ENCODE measurements at regions not wholly inside any gene's neighbourhood (a gene's known extent, or its start where the extent isn't known, plus 50 kb on each side); places are given as distances from the start of the nearest gene placed in this dataset.

DNA sequence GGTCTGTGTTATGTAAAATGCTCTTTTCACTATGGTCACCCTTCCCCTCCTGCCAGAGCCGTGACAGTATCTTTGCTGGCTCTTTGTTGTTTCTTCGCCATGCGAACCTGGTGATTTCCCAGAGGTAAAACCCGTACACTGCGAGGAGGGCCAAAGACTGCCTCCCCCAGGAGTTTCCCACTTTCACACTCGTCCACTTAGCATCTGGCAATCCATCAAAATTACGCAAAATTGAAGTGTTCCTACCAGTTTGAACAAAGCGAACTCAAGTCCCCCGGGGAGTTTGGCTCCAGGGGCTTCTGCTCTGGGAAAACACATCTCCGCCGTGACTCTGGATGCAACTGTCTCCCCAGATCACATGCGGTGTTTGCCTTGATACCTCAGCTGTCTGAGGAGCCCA, 239.9 kb downstream of the FAM43A start:
- Histone ChIP-seq H3K79me2 (ENCODE audit: insufficient read depth) (no peaks in the 10 kb centered on the region), H3K4me3 (ENCODE audit: low read depth in 2 of 2, low read length in 1 of 2) (no peak overlapping the region), H3K9me2 (no peaks in the 10 kb centered on the region), H3K4me2 (no peak overlapping the region), H3K4me1 (ENCODE audit: control insufficient read depth in 1 of 2, insufficient read depth in 2 of 2, low read depth in 1 of 2, low read length in 1 of 2) (peaks cover 4 to 15% of the 10 kb centered on the region in 2 experiments; a peak in 2 of 4 replicates), H3K9ac (no peak overlapping the region), H3K27ac (ENCODE audit: low read depth in 2 of 2, low read length in 1 of 2) (no peak overlapping the region), H3K9me3 (no peaks in the 10 kb centered on the region), H3K27me3 (ENCODE audit: insufficient read depth) (no peaks in the 10 kb centered on the region), H2AFZ (ENCODE audit: low read depth) (no peak overlapping the region), H3F3A (replicated peaks; ENCODE audit: insufficient read depth) (no peaks in the 10 kb centered on the region), H3K36me3 (replicated peaks in 1 of 2; ENCODE audit: control insufficient read depth in 1 of 2, insufficient read depth in 2 of 2, low read length in 1 of 2) (no peaks in the 10 kb centered on the region), H4K20me1 (ENCODE audit: insufficient read depth) (no peaks in the 10 kb centered on the region)
- ChIA-PET CTCF (no interaction called here), POLR2A (no interaction called here)
- 90% methylated on average over 12 of the region's 12 CpGs for WGBS (ENCODE audit: low lambda C conversion rate)
- TF ChIP-seq, protein P1, sequence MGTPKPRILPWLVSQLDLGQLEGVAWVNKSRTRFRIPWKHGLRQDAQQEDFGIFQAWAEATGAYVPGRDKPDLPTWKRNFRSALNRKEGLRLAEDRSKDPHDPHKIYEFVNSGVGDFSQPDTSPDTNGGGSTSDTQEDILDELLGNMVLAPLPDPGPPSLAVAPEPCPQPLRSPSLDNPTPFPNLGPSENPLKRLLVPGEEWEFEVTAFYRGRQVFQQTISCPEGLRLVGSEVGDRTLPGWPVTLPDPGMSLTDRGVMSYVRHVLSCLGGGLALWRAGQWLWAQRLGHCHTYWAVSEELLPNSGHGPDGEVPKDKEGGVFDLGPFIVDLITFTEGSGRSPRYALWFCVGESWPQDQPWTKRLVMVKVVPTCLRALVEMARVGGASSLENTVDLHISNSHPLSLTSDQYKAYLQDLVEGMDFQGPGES (IDR thresholded peaks at IDR 0.05; ENCODE audit: low read depth, low read length) = no peak
- TF ChIP-seq RFX5 (IDR thresholded peaks at IDR 0.05; ENCODE audit: low read length) = no peak
- TF ChIP-seq, protein P2, sequence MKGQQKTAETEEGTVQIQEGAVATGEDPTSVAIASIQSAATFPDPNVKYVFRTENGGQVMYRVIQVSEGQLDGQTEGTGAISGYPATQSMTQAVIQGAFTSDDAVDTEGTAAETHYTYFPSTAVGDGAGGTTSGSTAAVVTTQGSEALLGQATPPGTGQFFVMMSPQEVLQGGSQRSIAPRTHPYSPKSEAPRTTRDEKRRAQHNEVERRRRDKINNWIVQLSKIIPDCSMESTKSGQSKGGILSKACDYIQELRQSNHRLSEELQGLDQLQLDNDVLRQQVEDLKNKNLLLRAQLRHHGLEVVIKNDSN (IDR thresholded peaks at IDR 0.05; ENCODE audit: borderline replicate concordance, low read depth) = no peak
- TF ChIP-seq POLR2AphosphoS5 (IDR thresholded peaks at IDR 0.05; ENCODE audit: low read depth, low read length) = no peak
- TF ChIP-seq NFIC (IDR thresholded peaks at IDR 0.05; ENCODE audit: borderline replicate concordance) = no peak
- TF ChIP-seq YY1 (IDR thresholded peaks at IDR 0.05; ENCODE audit: low read depth) = no peak
- no peak for TF ChIP-seq RCOR1 (IDR thresholded peaks at IDR 0.05; ENCODE audit: low read length)
- no peak for TF ChIP-seq RXRA (IDR thresholded peaks at IDR 0.05; ENCODE audit: borderline replicate concordance, low read depth)
- TF ChIP-seq JUND (IDR thresholded peaks at IDR 0.05) = no peak
- TF ChIP-seq GATA2 (CRISPR knock-in tag; IDR thresholded peaks at IDR 0.05) = no peak
- TF ChIP-seq, protein P3, sequence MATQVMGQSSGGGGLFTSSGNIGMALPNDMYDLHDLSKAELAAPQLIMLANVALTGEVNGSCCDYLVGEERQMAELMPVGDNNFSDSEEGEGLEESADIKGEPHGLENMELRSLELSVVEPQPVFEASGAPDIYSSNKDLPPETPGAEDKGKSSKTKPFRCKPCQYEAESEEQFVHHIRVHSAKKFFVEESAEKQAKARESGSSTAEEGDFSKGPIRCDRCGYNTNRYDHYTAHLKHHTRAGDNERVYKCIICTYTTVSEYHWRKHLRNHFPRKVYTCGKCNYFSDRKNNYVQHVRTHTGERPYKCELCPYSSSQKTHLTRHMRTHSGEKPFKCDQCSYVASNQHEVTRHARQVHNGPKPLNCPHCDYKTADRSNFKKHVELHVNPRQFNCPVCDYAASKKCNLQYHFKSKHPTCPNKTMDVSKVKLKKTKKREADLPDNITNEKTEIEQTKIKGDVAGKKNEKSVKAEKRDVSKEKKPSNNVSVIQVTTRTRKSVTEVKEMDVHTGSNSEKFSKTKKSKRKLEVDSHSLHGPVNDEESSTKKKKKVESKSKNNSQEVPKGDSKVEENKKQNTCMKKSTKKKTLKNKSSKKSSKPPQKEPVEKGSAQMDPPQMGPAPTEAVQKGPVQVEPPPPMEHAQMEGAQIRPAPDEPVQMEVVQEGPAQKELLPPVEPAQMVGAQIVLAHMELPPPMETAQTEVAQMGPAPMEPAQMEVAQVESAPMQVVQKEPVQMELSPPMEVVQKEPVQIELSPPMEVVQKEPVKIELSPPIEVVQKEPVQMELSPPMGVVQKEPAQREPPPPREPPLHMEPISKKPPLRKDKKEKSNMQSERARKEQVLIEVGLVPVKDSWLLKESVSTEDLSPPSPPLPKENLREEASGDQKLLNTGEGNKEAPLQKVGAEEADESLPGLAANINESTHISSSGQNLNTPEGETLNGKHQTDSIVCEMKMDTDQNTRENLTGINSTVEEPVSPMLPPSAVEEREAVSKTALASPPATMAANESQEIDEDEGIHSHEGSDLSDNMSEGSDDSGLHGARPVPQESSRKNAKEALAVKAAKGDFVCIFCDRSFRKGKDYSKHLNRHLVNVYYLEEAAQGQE (IDR thresholded peaks at IDR 0.05; ENCODE audit: low read depth, low read length) = no peak
- no peak for TF ChIP-seq MEF2A (IDR thresholded peaks at IDR 0.05; ENCODE audit: borderline replicate concordance, low read depth)
- no peak for TF ChIP-seq GABPA (IDR thresholded peaks at IDR 0.05; ENCODE audit: low read depth)
- no peak for DNase-seq

DNA sequence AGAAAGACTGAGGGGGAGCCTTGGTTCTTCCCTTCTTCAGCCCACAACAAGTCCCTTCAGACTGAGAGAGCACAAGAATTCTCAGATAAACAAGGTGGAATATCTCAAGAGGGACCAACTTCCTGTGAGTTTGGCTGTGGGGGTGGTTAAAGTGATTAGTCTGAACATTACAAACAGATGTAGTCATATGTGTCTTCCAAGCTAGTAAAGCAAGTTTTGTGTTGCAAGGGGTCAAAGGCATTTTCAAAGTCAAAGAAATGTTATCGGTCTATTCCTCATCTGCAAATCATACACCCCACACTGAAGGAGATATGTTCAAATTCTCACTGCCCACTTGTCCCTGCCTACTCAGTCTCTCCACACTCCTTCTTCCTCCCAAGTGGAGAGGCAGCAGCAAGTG, 242.5 kb downstream of the FAM43A start:
- H3K79me2 ChIP-seq (ENCODE audit: insufficient read depth) = no peaks in the 10 kb centered on the region
- no peaks in the 10 kb centered on the region for H3K36me3 ChIP-seq (replicated peaks in 1 of 2; ENCODE audit: control insufficient read depth in 1 of 2, insufficient read depth in 2 of 2, low read length in 1 of 2)
- no peaks in the 10 kb centered on the region for H3K9me3 ChIP-seq
- H3K4me2 ChIP-seq = no peak overlapping the region
- H4K20me1 ChIP-seq (ENCODE audit: insufficient read depth) = no peaks in the 10 kb centered on the region
- H3K9ac ChIP-seq = no peak overlapping the region
- ChIA-PET POLR2A (no interaction called here), CTCF (no interaction called here)
- H3K27ac ChIP-seq (ENCODE audit: low read depth in 2 of 2, low read length in 1 of 2) = no peak overlapping the region
- H2AFZ ChIP-seq (ENCODE audit: low read depth) = no peak overlapping the region
- H3K27me3 ChIP-seq (ENCODE audit: insufficient read depth) = no peaks in the 10 kb centered on the region
- H3K4me3 ChIP-seq (ENCODE audit: low read depth in 2 of 2, low read length in 1 of 2) = no peak overlapping the region
- DNase-seq = no peak
- H3K4me1 ChIP-seq (ENCODE audit: control insufficient read depth in 1 of 2, insufficient read depth in 2 of 2, low read depth in 1 of 2, low read length in 1 of 2) = peaks cover 16 to 22% of the 10 kb centered on the region in 2 experiments; a peak in 3 of 4 replicates
- WGBS (ENCODE audit: low lambda C conversion rate) = 29% methylated on average over 1 of the region's 1 CpG
- H3F3A ChIP-seq (replicated peaks; ENCODE audit: insufficient read depth) = no peaks in the 10 kb centered on the region
- no peaks in the 10 kb centered on the region for H3K9me2 ChIP-seq
- no peak for TF ChIP-seq GATA2 (CRISPR knock-in tag; IDR thresholded peaks at IDR 0.05)
- no peak for TF ChIP-seq FOSL2 (IDR thresholded peaks at IDR 0.05; ENCODE audit: borderline replicate concordance, low read depth)
- TF ChIP-seq, protein P4, sequence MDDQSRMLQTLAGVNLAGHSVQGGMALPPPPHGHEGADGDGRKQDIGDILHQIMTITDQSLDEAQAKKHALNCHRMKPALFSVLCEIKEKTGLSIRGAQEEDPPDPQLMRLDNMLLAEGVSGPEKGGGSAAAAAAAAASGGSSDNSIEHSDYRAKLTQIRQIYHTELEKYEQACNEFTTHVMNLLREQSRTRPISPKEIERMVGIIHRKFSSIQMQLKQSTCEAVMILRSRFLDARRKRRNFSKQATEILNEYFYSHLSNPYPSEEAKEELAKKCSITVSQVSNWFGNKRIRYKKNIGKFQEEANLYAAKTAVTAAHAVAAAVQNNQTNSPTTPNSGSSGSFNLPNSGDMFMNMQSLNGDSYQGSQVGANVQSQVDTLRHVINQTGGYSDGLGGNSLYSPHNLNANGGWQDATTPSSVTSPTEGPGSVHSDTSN (IDR thresholded peaks at IDR 0.05) = no peak
- no peak for TF ChIP-seq YY1 (IDR thresholded peaks at IDR 0.05; ENCODE audit: low read depth)
- TF ChIP-seq ELF1 (IDR thresholded peaks at IDR 0.05) = no peak
- TF ChIP-seq NFIC (IDR thresholded peaks at IDR 0.05; ENCODE audit: borderline replicate concordance) = no peak
- no peak for TF ChIP-seq GABPA (IDR thresholded peaks at IDR 0.05; ENCODE audit: low read depth)
- no peak for TF ChIP-seq NRF1 (IDR thresholded peaks at IDR 0.05; ENCODE audit: low read depth, low read length)
- TF ChIP-seq JUND (IDR thresholded peaks at IDR 0.05) = no peak
- TF ChIP-seq, protein P5, sequence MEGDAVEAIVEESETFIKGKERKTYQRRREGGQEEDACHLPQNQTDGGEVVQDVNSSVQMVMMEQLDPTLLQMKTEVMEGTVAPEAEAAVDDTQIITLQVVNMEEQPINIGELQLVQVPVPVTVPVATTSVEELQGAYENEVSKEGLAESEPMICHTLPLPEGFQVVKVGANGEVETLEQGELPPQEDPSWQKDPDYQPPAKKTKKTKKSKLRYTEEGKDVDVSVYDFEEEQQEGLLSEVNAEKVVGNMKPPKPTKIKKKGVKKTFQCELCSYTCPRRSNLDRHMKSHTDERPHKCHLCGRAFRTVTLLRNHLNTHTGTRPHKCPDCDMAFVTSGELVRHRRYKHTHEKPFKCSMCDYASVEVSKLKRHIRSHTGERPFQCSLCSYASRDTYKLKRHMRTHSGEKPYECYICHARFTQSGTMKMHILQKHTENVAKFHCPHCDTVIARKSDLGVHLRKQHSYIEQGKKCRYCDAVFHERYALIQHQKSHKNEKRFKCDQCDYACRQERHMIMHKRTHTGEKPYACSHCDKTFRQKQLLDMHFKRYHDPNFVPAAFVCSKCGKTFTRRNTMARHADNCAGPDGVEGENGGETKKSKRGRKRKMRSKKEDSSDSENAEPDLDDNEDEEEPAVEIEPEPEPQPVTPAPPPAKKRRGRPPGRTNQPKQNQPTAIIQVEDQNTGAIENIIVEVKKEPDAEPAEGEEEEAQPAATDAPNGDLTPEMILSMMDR (IDR thresholded peaks at IDR 0.05) = no peak
- TF ChIP-seq, protein P2 (IDR thresholded peaks at IDR 0.05; ENCODE audit: borderline replicate concordance, low read depth) = no peak
